ENCODE measurements at regions not wholly inside any gene's neighbourhood (a gene's known extent, or its start where the extent isn't known, plus 50 kb on each side); places are given as distances from the start of the nearest gene placed in this dataset.
"Not testable (repeated sequence)": the region's sequence is repeated elsewhere in the genome, so short reads cannot be mapped to it uniquely, and the experiment has no call there.

DNA sequence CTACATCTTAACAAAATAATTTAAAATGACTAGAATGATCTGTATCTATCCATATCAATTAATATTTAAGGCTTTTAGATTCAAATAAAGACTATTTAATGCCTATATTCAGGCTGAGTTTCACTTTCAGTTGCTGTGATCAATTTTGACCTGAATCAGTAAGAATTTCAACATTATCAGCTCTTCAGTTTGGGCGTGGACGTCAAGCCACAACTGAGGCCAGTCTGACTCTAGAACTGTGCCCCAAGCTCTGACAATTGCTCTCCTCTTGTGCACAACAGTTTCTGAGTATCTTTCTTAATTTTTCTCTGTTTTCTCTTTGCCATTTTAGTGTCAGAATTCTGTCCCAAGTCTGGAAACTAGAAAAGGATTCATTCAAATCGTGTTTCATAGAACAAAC, 1095.5 kb downstream of the PLA2G4A start:
- no peak for DNase-seq

DNA sequence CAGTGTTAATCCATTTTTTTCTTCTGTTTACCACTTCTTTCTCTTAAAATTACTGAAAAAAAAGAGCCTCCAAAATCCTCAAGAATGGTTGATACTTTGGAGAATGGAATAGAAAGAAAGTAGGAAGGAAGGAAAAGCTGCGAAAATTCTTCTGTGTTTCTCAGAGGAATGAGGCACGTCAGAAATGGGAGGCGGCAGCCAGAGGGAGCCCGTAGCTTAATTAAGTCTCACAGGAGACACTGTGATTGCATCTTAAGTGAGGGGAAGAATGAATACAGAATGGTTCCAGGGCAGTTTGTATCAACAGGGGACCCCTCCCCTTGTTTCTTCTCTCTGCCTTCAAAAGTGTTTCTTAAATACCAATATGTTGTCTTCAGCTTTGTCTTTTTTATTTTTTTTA, 1099.5 kb downstream of the PLA2G4A start:
- DNase-seq, result peak in 1 of 3 experiments; percentile 28

DNA sequence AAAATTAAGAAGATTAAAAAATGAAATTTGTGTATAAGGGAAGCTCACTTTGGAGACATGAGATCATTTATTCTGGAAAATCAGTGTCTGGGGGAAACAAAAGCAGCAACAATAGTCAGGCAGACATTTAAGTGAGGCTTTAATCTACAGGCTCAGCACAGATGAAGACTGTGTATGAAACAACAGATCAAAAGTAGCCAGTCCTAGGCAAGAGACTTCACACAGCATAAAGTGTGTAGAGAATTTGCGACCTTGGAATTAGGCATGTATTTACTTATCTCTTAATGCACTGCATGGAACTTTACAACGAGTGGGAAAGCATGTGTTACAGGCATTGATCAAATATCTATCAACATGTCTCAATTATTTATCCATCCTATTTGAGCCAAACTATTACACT, 1099.9 kb downstream of the PLA2G4A start:
- peak in 1 of 3 experiments; percentile 28 for DNase-seq

DNA sequence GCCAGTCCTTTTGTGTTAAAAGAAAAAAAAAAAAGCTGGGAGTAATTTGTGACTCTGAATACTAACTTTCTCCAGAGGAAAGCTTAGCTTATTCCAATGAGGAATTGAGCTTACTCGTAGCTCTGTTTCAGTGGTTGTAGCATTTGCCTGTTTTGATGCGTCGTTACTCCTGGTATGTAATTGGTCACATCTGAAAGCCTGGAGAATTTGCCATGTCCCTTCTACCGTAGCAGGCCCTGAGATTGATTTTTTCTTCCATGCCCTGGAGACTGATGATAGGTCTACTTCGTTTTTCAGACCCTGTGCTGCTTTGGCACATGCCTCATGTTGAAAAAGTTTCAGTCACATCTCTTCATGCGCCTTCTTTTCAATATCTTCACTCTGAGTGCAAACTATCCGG, 1103.0 kb downstream of the PLA2G4A start:
- DNase-seq, result no peak

DNA sequence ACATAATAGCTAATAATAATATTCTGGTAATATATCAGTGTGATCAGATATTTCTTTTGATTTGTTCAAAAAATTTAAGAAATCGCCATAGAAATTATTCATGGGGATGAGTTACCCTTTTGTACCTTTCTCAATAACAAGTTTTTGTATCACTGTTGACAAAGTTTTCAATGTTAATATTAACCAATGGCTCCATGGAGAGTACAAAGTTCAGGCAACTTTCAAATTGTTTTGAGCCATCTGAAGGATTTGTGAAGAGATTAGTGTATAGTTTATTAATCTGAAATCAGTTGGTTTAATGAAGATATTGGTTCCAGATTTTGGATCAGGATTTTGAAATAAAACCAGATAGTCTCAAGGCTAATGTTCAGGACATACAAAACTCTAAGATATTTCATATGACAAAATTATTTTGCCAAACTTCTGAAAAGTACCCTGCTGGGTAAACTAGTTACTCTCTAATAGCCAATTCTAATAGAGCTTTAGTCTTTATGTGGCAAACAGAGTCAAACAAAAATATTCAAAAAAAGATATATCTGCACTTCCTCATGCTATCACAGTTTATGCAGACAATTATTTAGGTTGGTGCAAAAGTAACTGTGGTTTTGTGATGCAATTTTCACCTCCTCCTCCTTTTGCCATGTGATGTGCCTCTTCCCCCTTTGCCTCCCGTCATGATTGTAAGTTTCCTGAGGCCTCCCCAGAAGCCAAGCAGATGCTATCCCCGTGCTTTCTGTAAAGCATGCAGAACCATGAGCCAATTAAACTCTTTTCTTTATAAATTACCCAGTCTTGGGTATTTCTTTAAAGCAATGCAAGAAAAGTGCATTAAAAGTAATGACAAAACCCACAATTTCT, 1105.0 kb downstream of the PLA2G4A start:
- no peak for DNase-seq

DNA sequence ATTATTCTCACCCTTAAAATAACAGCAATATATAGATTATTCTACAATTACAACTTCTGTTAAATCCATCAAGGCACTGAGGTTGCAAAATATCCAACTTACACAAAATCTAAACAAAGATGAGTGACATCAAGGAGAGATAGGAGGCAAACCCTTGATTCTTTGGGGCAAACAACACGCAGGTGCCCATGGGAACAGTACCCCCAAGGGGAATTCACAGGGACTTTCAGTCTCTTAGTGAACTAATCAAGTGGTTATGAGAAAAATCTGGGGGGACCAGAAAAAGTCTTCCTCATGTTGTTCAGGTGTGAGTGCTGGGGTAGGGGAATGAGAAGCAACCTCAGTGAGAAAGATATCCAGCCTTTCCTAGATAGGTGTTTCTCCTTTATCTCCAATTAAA, 1107.9 kb downstream of the PLA2G4A start:
- DNase-seq, result no peak

DNA sequence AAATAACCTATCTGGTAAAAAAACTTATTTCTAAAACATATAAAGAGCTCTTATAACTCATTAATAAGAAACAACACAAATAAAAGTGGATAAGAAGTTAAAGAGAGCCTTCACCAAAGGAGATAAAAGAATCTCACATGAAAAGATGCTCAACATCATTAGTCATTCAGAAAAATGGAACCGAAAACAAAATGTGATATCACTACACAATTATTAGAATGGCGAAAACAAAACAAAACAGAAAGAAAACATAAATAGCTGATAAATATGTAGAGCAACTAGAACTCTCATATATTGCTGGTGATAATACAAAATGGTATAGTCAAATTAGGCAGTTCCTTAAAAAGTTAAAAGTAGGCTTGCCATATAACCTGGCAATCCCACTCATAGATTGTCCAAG, 1109.3 kb downstream of the PLA2G4A start:
- no peak for DNase-seq

DNA sequence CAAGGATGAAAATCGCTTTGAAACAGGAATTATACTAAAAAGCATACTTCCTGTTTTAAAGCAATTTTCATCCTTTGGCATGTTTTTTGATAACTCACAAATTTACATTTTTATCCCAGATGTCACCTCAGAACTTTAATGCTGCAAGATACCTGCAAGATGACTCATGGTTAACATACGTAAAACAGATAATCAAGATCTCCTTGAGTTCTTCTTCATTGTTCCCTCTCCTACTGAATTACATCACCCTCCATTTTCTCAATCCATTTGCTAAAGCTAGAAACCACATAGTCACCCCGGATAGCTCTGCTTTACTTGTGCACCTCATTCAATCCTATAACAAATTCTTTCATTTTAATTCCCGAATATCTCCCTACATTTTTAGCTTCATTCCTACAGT, 1114.2 kb downstream of the PLA2G4A start:
- DNase-seq, result no peak

DNA sequence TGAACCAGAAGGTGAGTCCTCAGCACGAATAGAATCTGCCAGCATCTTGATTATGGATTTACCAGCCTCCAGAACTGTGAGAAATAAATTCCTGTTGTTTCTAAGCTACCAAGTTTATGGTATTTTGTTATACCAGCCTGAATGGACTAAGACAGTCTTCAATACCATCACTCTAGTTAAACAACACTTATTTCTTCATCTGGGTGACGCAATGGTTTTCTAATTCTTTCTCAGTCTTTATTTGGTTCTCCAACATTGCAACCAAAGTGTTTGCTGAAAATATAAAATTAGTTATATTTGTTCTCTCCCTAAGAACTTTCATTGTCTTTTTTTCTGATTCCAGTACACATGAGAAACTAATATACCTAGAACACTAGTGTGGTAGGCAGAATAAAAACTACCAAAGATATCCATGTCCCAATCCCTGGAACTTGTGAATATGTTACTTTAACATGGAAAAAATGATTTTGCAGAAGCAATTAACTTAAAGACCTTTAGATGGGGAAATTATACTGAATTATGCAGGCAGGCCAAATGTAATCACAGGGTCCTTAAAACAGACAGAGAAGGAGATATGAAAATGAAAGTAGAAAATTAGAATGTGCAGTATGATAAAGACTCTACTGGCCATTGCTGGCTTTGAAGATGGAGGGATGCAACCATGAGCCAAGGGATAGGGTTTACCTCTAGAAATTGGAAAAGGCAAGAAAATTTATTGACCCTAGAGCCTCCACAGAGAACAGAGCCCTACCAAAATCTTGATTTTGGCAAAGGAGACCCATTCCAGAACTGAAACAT, 1115.1 kb downstream of the PLA2G4A start:
- DNase-seq, result no peak

DNA sequence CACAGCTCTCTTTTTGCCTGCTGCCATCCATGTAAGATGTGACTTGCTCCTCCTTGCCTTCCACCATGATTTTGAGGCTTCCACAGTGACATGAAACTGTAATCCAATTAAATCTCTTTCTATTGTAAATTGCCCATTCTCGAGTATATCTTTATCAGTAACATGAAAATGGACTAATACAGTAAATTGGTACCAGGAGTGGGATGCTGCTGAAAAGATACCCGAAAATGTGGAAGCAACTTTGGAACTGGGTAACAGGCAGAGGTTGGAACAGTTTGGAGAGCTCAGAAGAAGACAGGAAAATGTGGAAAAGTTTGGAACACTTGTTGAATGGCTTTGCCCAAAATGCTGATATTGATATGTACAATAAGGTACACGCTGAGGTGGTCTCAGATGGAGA, 1117.9 kb downstream of the PLA2G4A start:
- DNase-seq, result not testable (repeated sequence)

DNA sequence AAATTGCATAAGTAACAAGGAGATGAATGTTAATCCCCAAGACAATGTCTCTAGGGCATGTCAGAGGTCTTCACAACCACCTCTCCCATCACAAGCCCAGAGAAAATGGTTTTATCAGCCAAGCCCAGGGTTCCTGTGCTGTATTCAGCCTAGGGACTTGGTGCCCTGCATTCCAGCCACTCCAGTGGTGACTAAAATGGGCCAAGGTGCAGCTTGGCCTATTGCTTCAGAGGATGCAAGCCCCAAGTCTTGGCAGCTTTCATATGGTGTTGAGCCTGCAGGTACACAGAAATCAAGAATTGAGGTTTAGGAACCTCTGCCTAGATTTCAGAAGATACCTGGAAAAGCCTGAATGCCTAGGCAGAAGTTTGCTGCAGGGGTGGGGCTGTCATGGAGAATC, 1118.6 kb downstream of the PLA2G4A start:
- no peak for DNase-seq

DNA sequence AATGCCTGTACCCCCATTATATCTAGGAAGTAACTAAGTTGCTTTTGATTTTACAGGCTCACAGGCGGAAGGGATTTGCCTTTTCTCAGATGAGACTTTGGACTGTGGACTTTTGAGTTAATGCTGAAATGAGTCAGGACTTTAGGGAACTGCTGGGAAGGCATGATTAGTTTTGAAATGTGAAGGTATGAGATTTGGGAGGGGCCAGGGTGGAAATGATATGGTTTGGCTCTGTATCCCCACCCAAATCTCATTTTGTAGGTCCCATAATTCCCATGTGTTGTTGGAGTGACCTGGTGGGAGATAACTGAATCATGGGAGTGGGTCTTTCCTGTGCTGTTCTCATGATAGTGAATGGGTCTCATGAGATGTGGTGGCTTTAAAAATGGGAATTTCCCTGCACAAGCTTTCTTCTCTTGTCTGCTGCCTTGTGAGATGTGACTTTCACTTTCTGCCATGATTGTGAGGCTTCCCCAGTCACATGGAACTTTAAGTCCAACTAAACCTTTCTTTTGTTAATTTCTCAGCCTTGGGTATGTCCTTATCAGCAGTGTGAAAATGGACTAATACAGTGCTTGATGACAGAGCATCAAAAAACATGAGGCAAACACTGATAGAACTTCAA, 1119.5 kb downstream of the PLA2G4A start:
- DNase-seq, result no peak

DNA sequence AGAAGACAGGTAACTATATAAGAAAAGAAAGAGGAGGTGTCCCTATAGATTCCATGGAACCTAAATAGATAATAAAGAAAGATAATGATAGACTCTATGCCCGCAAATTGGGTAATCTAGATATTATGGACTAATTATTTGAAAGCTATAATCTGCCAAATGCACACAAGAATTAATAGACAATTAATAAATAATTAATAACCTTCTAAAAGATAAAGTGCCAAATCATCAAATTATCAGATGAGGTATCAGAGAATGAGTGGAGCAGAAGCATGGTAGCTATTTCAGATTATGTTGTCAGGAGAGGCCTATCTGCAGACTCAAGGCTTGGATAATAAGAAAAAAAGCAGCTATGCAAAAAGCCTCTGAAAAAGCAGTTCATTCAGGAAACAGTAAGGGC, 1120.8 kb downstream of the PLA2G4A start:
- DNase-seq, result no peak

DNA sequence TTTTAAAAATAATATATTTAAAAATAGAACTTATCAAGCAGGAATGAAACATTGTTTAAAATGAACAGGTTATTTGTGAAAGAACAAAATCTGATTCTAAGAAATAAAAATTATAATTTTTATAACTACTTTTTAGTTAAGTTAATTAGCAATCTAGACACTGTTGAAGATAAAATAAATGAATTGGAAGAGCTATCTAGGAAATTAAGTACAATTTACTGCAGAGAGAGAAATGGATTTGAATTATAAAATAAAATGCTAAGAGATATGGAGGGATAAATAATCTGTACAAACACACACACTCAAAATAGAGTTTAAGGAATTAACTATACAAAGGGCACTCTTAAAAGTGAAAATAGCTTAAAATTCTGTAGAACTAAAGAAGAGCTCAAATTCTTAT, 1123.1 kb downstream of the PLA2G4A start:
- no peak for DNase-seq

DNA sequence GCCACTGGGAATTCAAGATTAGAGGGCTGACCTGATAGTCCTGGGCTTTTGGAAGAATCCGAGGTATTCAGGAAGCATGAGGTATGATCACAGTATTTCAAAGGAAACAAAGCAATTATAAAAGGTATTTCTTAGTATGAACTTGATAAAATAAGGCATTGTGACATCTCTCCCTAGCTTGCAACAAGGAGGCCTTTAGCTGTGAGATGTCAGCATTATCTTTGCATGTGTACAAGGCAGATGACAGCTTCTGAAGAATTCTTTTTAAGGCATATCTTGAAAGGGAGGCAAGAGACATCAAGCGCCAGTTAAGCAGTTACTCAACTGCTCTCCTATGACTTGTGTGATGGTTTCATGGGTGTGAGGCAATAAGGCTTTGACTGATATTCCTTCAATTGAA, 1123.7 kb downstream of the PLA2G4A start:
- DNase-seq, result no peak

DNA sequence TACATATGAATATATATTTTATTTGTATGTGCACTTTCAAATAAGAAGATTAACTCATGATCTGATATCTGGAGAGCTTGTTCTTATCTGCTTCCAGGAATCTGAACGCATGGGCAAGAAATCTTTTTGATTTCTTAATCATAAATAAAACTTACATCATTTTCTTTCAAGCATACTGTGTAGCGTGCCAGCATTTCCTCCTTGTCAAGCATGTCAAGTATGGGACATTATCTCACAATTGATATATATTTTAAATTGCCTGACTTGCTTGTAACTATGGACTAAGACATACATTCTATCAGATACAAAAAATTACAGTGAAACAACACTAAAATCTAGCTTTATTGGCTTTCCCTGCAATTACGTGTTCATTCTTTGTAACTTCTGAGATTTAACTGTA, 1128.2 kb downstream of the PLA2G4A start:
- DNase-seq, result no peak

DNA sequence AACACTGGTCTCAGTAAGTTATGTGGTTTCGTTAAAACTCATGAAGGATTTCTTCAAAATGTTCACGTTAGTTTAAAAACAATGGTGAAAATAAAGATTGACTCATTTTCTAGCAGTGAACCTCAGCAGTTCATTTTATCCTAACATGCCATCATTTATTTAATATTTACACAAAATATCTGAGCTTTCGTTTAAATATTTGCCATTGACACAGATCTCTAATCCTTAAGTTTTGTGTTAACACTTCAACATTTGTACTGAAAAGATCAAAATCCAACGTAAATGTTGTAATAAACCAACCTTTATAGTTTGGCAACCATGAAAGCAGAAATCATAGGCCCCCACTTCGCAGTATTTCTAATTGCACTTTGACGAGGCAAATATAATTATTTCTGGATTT, 1129.5 kb downstream of the PLA2G4A start:
- no peak for DNase-seq

DNA sequence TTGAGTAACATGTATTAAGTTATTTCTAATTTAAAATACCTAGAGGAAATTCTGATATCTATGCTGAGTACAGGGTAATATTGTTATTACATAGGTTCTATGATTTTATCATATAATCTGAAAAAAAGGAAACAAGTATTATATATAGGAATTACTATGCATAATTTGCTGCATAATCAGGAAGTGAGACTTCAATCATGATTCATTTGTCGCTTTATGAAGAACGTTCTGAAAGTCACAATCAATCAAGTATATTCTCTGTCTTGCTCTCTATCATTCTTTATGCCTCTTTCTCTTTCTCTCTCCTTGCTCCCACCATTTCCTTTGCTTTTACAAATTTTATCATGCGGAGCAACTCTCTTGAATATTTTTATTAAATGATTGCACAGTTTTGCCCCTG, 1130.3 kb downstream of the PLA2G4A start:
- DNase-seq, result no peak

DNA sequence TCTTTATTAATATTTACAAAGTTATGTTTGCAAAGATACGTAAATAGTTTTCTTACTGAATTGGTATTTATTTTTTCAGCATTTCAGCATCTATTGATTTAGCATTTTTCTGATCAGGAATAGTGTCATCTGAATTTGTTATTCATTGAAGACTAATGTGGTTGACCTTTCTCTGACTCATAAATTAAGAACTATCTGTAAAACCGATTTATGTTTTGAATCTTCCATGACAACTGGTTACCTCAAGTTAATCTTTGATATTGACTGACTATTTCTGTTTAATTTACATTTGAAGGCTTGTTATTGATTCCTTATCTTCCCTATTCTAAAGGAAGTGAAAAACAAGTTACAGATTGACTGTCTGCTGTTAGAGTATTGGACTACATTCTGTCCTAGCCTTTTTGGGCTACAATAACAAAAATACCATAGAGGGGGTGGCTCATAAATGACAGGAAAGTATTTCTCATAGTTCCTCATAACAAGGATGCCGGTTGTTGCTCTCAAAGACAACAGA, 1131.4 kb downstream of the PLA2G4A start:
- DNase-seq, result no peak

DNA sequence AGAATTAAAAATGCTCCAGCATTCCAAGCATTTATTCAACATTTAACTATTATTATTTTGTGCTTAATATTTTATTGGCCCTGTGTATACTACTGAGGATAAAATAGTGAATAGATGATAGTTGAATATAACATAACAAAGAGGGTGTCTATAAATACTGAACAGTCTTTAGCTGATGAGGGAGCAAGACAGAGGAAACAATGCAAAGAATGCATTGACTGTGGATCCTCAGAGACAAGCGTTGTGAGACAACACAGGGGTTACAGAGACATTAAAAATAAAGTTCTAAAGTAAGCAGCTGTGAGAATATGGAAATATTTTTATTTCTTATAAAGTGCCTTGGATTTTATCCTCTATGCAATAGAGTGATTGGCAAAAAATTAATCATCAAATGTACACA, 1133.1 kb downstream of the PLA2G4A start:
- DNase-seq, result no peak

DNA sequence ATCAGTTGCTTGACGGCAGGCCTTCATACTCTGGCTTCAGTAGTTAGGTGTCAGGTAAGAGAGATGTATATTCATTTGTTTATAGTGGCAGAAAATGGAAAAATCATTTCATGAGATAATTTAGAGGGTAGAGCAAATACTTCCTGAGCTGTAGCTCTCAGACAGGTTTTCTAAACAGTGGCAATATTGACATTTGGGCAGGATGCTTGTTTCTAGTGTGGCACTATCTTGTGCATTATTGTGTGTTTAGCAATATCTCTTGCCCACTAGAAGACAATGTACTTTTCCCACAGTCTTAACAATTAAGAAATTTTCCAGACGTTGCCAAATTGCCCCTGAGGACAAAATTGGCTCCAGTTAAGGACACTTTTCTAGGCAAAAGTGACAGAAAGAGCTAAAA, 1143.1 kb downstream of the PLA2G4A start:
- DNase-seq, result peak in 1 of 3 experiments; percentile 8

DNA sequence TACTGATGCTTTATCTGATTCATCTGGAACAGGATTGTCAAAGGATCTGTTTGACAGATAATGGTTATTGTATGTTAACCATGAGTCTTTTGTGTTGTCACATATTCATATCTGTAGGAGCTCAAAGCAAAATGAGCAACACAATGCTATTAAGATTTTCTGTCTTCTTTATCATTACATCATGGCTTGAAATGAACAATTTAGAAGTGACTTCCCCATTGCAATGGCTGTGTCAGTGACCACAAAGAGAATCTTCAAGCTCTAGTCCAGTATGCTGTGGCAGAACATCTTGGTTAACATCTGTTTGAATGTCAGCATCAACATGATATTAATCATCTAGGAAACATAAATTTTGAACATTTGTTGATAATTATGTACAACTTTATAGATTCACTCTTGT, 1148.5 kb downstream of the PLA2G4A start:
- DNase-seq, result no peak

DNA sequence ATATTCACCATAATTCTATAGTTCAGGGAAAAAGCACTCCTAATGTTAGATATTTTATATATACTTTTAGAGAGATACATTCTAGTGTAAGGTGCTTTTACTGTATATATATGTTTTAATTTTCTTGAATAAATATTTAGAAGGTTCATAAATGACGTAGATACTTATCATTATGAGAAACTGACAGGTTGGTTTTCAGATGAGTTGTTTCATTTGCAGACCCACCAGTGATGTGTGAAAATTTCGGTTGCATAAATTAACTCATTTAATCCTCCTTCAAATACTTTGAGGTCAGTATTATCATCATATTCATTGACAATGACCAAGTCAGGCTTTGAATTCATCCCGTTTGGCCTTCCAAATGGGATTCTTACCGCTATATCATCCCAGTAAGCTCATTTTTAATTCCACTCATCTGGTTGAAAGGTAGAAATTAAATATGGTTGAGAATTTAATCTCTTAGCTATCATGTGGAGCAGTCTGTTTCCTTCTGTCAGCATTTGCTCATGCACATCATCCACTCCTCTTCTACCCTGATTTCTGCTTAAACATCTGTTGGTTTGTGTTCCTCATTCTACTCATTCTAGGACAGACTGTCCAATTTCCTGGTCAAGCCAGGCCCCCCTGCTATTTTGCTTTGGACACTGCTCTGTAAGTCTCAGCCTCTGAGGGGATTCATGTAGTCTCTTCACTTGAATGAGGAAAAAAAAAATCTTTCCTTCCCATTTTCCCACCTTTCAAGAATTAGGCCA, 1156.6 kb downstream of the PLA2G4A start:
- DNase-seq, result no peak
